NCI-H1092 (cell line): ENCODE measurements at regions not wholly inside any gene's neighbourhood (a gene's known extent, or its start where the extent isn't known, plus 50 kb on each side); places are given as distances from the start of the nearest gene placed in this dataset.
"Not testable (repeated sequence)": the region's sequence is repeated elsewhere in the genome, so short reads cannot be mapped to it uniquely, and the experiment has no call there.

Experiments used
- DNase-seq: peaks from one replicate; lab custom pipeline; 2025; lab: John Stamatoyannopoulos, UW

- no peak for DNase-seq
Measured at GRCh38 chrX:40853004-40853815, 117.9 kb upstream of the MED14 start.

GRCh38 chrX:40853816-40854123 lies 118.4 kb upstream of the MED14 start:
- DNase-seq, result no peak

GRCh38 chrX:40854242-40854641 lies 118.9 kb upstream of the MED14 start:
- no peak for DNase-seq

- DNase-seq, result no peak
Measured at GRCh38 chrX:40855411-40855810, 120.1 kb upstream of the MED14 start.

- no peak for DNase-seq
Measured at GRCh38 chrX:40855932-40856515, 120.7 kb upstream of the MED14 start.

GRCh38 chrX:40861952-40862554 lies 126.7 kb upstream of the MED14 start:
- DNase-seq, result not testable (repeated sequence)

GRCh38 chrX:40863260-40863659 lies 127.9 kb upstream of the MED14 start:
- not testable (repeated sequence) for DNase-seq

- no peak for DNase-seq
Measured at GRCh38 chrX:40863671-40864070, 128.3 kb upstream of the MED14 start.

GRCh38 chrX:40864972-40865371 lies 129.6 kb upstream of the MED14 start:
- no peak for DNase-seq

GRCh38 chrX:40866893-40867292 lies 131.6 kb upstream of the MED14 start:
- DNase-seq, result no peak

GRCh38 chrX:40867352-40867751 lies 132.0 kb upstream of the MED14 start:
- DNase-seq, result no peak

- DNase-seq, result no peak
Measured at GRCh38 chrX:40868868-40869267, 133.5 kb upstream of the MED14 start.

- not testable (repeated sequence) for DNase-seq
Measured at GRCh38 chrX:40870982-40871381, 135.6 kb upstream of the MED14 start.

GRCh38 chrX:40871385-40872082 lies 136.2 kb upstream of the MED14 start:
- DNase-seq, result no peak

GRCh38 chrX:40872351-40872750 lies 137.0 kb upstream of the MED14 start:
- DNase-seq, result no peak

- no peak for DNase-seq
Measured at GRCh38 chrX:40875476-40875875, 140.1 kb upstream of the MED14 start.

- DNase-seq, result no peak
Measured at GRCh38 chrX:40877887-40878286, 142.5 kb upstream of the MED14 start.

GRCh38 chrX:40878766-40879165 lies 143.4 kb upstream of the MED14 start:
- DNase-seq, result no peak

- DNase-seq, result not testable (repeated sequence)
Measured at GRCh38 chrX:40879172-40879571, 143.8 kb upstream of the MED14 start.

GRCh38 chrX:40880712-40881111 lies 145.4 kb upstream of the MED14 start:
- DNase-seq, result no peak

- no peak for DNase-seq
Measured at GRCh38 chrX:40883021-40883619, 147.8 kb upstream of the MED14 start.

GRCh38 chrX:40885989-40886388 lies 150.6 kb upstream of the MED14 start:
- DNase-seq, result no peak
